ENCODE measurements at regions not wholly inside any gene's neighbourhood (a gene's known extent, or its start where the extent isn't known, plus 50 kb on each side); places are given as distances from the start of the nearest gene placed in this dataset.

DNA sequence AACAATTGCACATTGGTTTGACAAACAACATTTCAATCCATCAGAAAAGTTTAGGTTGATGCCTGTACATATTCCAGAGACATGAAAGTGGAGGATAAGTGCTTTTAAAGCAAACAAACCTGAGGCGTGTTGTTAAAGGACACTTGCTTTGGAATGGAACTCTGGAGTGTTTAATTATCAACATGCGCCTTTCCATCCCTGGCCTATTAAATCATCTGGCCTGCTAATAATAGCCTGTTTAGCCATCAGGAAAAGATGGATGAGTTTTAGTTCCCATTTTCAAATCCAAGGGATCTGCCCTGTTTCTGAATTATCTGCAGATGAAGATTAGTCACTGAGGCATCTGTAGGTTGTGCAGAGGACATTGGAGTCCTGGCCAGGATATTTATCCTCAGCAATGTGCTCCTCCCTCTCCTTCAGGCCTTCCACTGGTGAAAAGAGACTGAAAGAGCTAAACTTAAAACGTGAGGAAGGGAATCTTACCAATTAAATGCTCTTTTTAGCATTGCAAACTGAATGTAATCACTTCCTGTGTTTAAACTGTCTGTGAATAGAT lies 388.9 kb downstream of the PPARGC1A start:
- H3K4me1 ChIP-seq: no peaks in the 10 kb centered on the region
- H3K9me3 ChIP-seq: no peaks in the 10 kb centered on the region
- H3K36me3 ChIP-seq: no peaks in the 10 kb centered on the region
- no peak overlapping the region for H3K4me3 ChIP-seq
- DNase-seq: no peak
- TF ChIP-seq POLR2A (IDR thresholded peaks at IDR 0.05) (no peak), CTCF (IDR thresholded peaks at IDR 0.05) (no peak)
- no peak overlapping the region for H3K27ac ChIP-seq
- H3K27me3 ChIP-seq: no peaks in the 10 kb centered on the region

DNA sequence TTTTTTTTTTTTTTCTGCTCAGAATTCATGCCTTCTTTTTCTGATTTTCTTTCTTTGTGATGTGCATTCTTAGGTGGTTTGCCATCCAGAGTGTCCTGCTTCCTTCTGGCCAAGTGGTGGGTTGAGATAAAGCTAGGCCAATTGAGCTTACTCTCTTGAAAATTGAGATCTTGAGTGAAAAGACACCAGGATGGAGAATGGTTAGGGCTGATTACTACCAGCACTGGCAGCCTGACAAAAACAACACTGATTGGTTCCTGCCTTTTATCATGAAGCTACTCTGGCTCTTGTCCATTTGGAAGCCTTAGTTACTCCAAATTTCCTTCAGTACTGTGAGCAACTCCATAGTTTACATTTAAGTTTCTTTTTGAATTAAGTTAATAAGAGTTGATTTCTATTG lies 404.0 kb downstream of the PPARGC1A start:
- Histone ChIP-seq H3K36me3 (no peaks in the 10 kb centered on the region), H3K9me3 (no peaks in the 10 kb centered on the region), H3K4me1 (no peaks in the 10 kb centered on the region), H3K27me3 (no peaks in the 10 kb centered on the region), H3K27ac (no peak overlapping the region), H3K4me3 (no peak overlapping the region)
- no peak for DNase-seq
- no peak for TF ChIP-seq POLR2A (IDR thresholded peaks at IDR 0.05)
- no peak for TF ChIP-seq CTCF (IDR thresholded peaks at IDR 0.05)

DNA sequence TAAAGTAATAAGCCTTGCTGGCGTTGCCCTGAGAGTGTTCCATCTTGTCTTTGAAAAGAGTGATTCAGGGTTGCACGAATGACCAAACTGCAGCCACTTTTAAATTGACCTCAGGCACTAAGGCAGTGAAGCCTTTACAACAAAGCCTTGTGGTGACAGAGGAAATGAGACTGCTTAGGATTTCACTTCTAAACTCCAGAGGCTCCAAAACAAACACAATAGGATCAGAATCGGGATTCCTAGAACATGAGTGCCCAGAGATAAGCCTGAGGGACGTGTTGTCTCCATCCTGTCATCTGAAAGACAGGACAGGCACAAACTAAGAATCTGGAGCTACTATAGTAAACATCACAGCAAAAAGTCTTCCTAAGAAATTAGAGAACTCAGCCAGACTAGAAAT lies 405.2 kb downstream of the PPARGC1A start:
- DNase-seq: no peak
- Histone ChIP-seq H3K4me1 (no peaks in the 10 kb centered on the region), H3K27ac (no peak overlapping the region), H3K27me3 (no peaks in the 10 kb centered on the region), H3K4me3 (no peak overlapping the region), H3K9me3 (no peaks in the 10 kb centered on the region), H3K36me3 (no peaks in the 10 kb centered on the region)
- TF ChIP-seq POLR2A (IDR thresholded peaks at IDR 0.05) (no peak), CTCF (IDR thresholded peaks at IDR 0.05) (no peak)

DNA sequence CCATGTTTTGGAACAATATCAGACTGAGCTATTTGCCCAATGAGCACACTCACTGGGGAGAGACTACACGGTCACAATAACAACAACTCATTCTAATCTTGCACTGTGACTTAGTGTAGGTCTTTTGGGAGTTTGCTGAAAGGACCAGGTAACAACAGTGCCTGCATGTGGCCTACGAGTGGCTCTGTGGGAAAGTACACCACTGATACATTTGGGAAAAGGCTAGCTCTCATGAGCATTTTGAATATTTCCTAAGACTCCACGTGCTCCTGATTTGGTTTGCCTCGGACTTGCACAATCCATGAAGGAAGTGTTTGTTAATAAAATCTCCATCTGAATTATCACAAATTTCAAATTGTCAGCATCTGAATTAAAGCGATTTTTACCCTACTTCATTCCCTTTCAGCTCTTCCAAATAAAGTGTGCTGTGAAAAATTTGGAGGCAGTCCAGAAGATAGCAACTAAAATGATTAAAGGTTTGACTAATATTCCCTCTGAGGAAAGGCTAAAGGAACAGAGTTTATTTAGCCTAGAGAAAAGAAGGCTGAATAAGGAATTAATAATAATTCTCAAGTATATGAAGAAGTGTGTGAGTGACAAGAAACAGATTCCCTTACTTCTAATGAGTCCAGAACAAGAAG lies 406.4 kb downstream of the PPARGC1A start:
- Histone ChIP-seq H3K27me3 (no peaks in the 10 kb centered on the region), H3K27ac (no peak overlapping the region), H3K4me1 (no peaks in the 10 kb centered on the region), H3K36me3 (no peaks in the 10 kb centered on the region), H3K9me3 (no peaks in the 10 kb centered on the region), H3K4me3 (no peak overlapping the region)
- no peak for TF ChIP-seq POLR2A (IDR thresholded peaks at IDR 0.05)
- no peak for TF ChIP-seq CTCF (IDR thresholded peaks at IDR 0.05)
- DNase-seq: no peak

DNA sequence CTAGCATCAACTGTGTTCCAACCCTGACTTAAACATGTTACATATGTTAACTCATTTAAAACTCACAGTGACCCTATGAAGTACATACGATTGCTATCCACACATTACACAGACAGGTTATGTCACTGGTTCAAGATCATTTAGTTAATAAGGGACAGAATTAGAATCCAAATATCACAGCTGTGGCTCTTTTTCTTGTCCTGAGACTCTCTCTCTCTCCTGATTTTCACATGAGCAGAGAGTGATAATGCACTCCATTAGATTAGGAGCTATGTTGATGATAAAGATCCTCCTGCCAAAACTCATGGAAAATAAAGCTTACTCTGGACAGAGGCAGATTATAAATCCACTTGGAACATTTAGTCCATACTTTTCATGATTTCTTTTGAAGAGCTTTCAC lies 408.3 kb downstream of the PPARGC1A start:
- Histone ChIP-seq H3K4me1 (no peaks in the 10 kb centered on the region), H3K4me3 (no peak overlapping the region), H3K9me3 (no peaks in the 10 kb centered on the region), H3K27ac (no peak overlapping the region), H3K27me3 (no peaks in the 10 kb centered on the region), H3K36me3 (no peaks in the 10 kb centered on the region)
- no peak for DNase-seq
- TF ChIP-seq POLR2A (IDR thresholded peaks at IDR 0.05) (no peak), CTCF (IDR thresholded peaks at IDR 0.05) (no peak)
